Endodermal cell (in vitro differentiated cells): ENCODE measurements at regions not wholly inside any gene's neighbourhood (a gene's known extent, or its start where the extent isn't known, plus 50 kb on each side); places are given as distances from the start of the nearest gene placed in this dataset.

Experiments
- DNase-seq: peaks from one replicate; pipeline ENCODE4 v3.0.0-alpha.2; 2017
- H3K27ac ChIP-seq: 2 replicates; pipeline ENCODE4 v1.5.1; 2013; ENCODE audit warnings: mild to moderate bottlenecking, low read depth, low read length, moderate library complexity
- H3K27me3 ChIP-seq: 2 replicates; pipeline ENCODE4 v1.6.1; 2013; ENCODE audit warnings: mild to moderate bottlenecking, low read length, moderate library complexity; ENCODE audit not compliant: insufficient read depth, control insufficient read depth, poor library complexity, severe bottlenecking
- H3K36me3 ChIP-seq: 2 replicates; pipeline ENCODE4 v1.7.0; 2013; ENCODE audit warnings: mild to moderate bottlenecking, low read length, moderate library complexity; ENCODE audit not compliant: control insufficient read depth, insufficient read depth
- H3K4me1 ChIP-seq: one replicate; pipeline ENCODE4 v1.7.0; 2013; ENCODE audit warnings: low read length; ENCODE audit not compliant: control insufficient read depth, insufficient read depth
- H3K4me3 ChIP-seq: 2 replicates; pipeline ENCODE4 v1.5.1; 2013; ENCODE audit warnings: mild to moderate bottlenecking, low read length, moderate library complexity
- H3K9ac ChIP-seq: 2 replicates; pipeline ENCODE4 v1.6.1; 2013; ENCODE audit warnings: mild to moderate bottlenecking, low read length, moderate library complexity; ENCODE audit not compliant: poor library complexity, severe bottlenecking; ENCODE audit errors: extremely low read depth
- H3K9me3 ChIP-seq: 2 replicates; pipeline ENCODE4 v1.6.1; 2013; ENCODE audit warnings: mild to moderate bottlenecking, low read length, moderate library complexity; ENCODE audit not compliant: control insufficient read depth
- H3K27ac Mint-ChIP-seq: 2 replicates; pipeline ENCODE4 v1.8.0; 2020; ENCODE audit warnings: mixed read lengths
- H3K27me3 Mint-ChIP-seq: 2 replicates; pipeline ENCODE4 v1.8.0; 2021; ENCODE audit warnings: mild to moderate bottlenecking, mixed read lengths; ENCODE audit not compliant: insufficient read depth
- H3K36me3 Mint-ChIP-seq: 2 replicates; pipeline ENCODE4 v1.8.0; 2020; ENCODE audit warnings: low read depth, mixed read lengths
- H3K4me1 Mint-ChIP-seq: 2 replicates; pipeline ENCODE4 v1.8.0; 2020; ENCODE audit warnings: mixed read lengths
- H3K4me3 Mint-ChIP-seq: 2 replicates; pipeline ENCODE4 v1.8.0; 2020; ENCODE audit warnings: mild to moderate bottlenecking, moderate library complexity, mixed read lengths
- H3K9me3 Mint-ChIP-seq: 2 replicates; pipeline ENCODE4 v1.8.0; 2020; ENCODE audit warnings: mild to moderate bottlenecking, mixed read lengths
- CTCF ChIP-seq: fragments of 200-600 bp; sonication (generic); conservative IDR thresholded peaks from 2 replicates; pipeline ENCODE4 v1.5.0; 2021; ENCODE audit warnings: antibody characterized with exemption, mild to moderate bottlenecking
- WGBS, 2 experiments: methylation state at CpG; one replicate each; pipeline versions ENCODE4 v1.1.5 to v1.1.7; 2013; ENCODE audit warnings: missing lambda C conversion rate in 2 of 2, mixed read lengths in 1 of 2; ENCODE audit not compliant: insufficient coverage in 1 of 2, insufficient read length in 1 of 2; 5-methylcytosine and 5-hydroxymethylcytosine counted together

GRCh38 chr13:62019858-62020257, 604.2 kb upstream of the PCDH20 start:
- Mint-ChIP-seq H3K4me3 (no peak overlapping the region), H3K27ac (no peak overlapping the region), H3K27me3 (no peaks in the 10 kb centered on the region), H3K4me1 (no peaks in the 10 kb centered on the region), H3K9me3 (no peaks in the 10 kb centered on the region), H3K36me3 (no peaks in the 10 kb centered on the region)
- Histone ChIP-seq H3K9me3 (no peaks in the 10 kb centered on the region), H3K9ac (no peak overlapping the region), H3K4me3 (no peak overlapping the region), H3K4me1 (no peaks in the 10 kb centered on the region), H3K36me3 (no peaks in the 10 kb centered on the region), H3K27ac (no peak overlapping the region), H3K27me3 (no peaks in the 10 kb centered on the region)
- TF ChIP-seq CTCF = no peak
- DNase-seq = no peak

GRCh38 chr13:62014299-62014698, 598.6 kb upstream of the PCDH20 start:
- H3K36me3 Mint-ChIP-seq = no peaks in the 10 kb centered on the region
- 86 to 88% methylated on average over 1 to 2 of the region's 3 CpGs for WGBS, 2 experiments
- H3K27ac Mint-ChIP-seq = no peak overlapping the region
- no peak overlapping the region for H3K9ac ChIP-seq
- no peaks in the 10 kb centered on the region for H3K36me3 ChIP-seq
- H3K27ac ChIP-seq = no peak overlapping the region
- H3K4me1 ChIP-seq = no peaks in the 10 kb centered on the region
- no peaks in the 10 kb centered on the region for H3K27me3 ChIP-seq
- no peaks in the 10 kb centered on the region for H3K27me3 Mint-ChIP-seq
- H3K4me3 ChIP-seq = no peak overlapping the region
- peak; percentile 66 for TF ChIP-seq CTCF
- H3K9me3 ChIP-seq = no peaks in the 10 kb centered on the region
- no peaks in the 10 kb centered on the region for H3K9me3 Mint-ChIP-seq
- DNase-seq = no peak
- H3K4me1 Mint-ChIP-seq = no peaks in the 10 kb centered on the region
- H3K4me3 Mint-ChIP-seq = no peak overlapping the region

GRCh38 chr13:62003452-62003851, 587.8 kb upstream of the PCDH20 start:
- Mint-ChIP-seq H3K4me1 (no peaks in the 10 kb centered on the region), H3K36me3 (no peaks in the 10 kb centered on the region), H3K27me3 (no peaks in the 10 kb centered on the region), H3K9me3 (no peaks in the 10 kb centered on the region), H3K27ac (no peak overlapping the region), H3K4me3 (no peak overlapping the region)
- TF ChIP-seq CTCF = no peak
- Histone ChIP-seq H3K9me3 (no peaks in the 10 kb centered on the region), H3K36me3 (no peaks in the 10 kb centered on the region), H3K9ac (no peak overlapping the region), H3K4me1 (no peaks in the 10 kb centered on the region), H3K4me3 (no peak overlapping the region), H3K27ac (no peak overlapping the region), H3K27me3 (no peaks in the 10 kb centered on the region)
- no peak for DNase-seq
- whole genome bisulfite sequencing, 2 experiments = no CpG with 5 or more reads among the region's 2 CpGs
